Central memory CD8-positive, alpha-beta T cell (primary cell): ENCODE measurements at regions not wholly inside any gene's neighbourhood (a gene's known extent, or its start where the extent isn't known, plus 50 kb on each side); places are given as distances from the start of the nearest gene placed in this dataset.

ENCODE experiments used
- ATAC-seq: fragments of 150-1000 bp; cut with Tn5 transposase; replicated peaks from 2 replicates; pipeline ENCODE4 v1.10.0; 2022; ENCODE audit warnings: mild to moderate bottlenecking, moderate FRiP score, moderate number of reproducible peaks; ENCODE audit not compliant: poor library complexity, severe bottlenecking; ENCODE audit errors: extremely low read depth
- DNase-seq, 2 donors: peaks; one replicate each; pipeline ENCODE4 v3.0.0; 2021; ENCODE audit warnings: low spot score in 2 of 2
- H3K27ac Mint-ChIP-seq: one replicate; pipeline ENCODE4 v1.8.0; 2022; ENCODE audit warnings: low read depth, mild to moderate bottlenecking, moderate library complexity, mixed read lengths
- H3K27me3 Mint-ChIP-seq: one replicate; pipeline ENCODE4 v1.8.0; 2022; ENCODE audit warnings: mixed read lengths
- H3K36me3 Mint-ChIP-seq: one replicate; pipeline ENCODE4 v1.8.0; 2022; ENCODE audit warnings: mild to moderate bottlenecking, moderate library complexity, mixed read lengths; ENCODE audit not compliant: insufficient read depth
- H3K4me1 Mint-ChIP-seq: one replicate; pipeline ENCODE4 v1.8.0; 2022; ENCODE audit warnings: mixed read lengths
- H3K4me3 Mint-ChIP-seq: one replicate; pipeline ENCODE4 v1.8.0; 2022; ENCODE audit warnings: mild to moderate bottlenecking, moderate library complexity, mixed read lengths
- H3K9me3 Mint-ChIP-seq: one replicate; pipeline ENCODE4 v1.8.0; 2022; ENCODE audit warnings: mixed read lengths

DNA sequence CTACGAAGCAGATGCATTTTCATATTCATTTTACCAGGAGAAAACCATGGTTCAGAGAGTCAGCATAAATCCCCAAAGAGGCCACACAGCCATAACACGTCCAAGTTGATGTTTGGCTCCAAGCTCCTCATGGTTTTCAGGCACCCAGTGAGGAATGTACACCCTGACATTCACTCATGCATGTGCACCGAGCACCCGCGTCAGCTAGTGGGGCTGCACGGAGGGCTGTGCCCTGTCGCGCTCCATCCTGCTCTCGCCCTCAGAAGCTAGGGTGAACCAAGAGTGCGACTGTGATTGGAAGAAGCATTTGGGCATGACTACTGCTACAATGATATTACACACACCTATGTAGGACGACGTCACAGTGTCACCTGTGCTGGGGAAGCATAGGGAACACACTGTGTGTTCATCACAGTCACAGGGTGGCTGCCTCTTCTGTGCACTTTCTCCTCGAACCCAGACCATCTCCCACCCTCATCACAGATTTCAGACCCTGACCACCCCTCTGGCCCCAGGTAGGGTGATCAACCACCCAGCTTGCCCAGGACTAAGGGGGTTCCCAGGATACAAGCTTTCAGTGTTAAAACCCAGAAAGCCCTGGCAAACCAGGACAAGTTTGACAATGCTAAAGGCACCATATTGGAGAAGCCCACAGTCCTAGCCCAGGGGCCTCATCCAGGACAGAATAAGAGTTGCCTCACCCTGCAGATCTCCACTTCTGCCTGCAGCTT is 148.6 kb upstream of the ZNF507 start:
- H3K36me3 Mint-ChIP-seq, result no peaks in the 10 kb centered on the region
- H3K4me1 Mint-ChIP-seq, result peaks cover 10% of the 10 kb centered on the region
- no peak overlapping the region for H3K27ac Mint-ChIP-seq
- DNase-seq, result no peak
- H3K4me3 Mint-ChIP-seq, result no peak overlapping the region
- ATAC-seq, result no peak
- no peaks in the 10 kb centered on the region for H3K9me3 Mint-ChIP-seq
- peaks cover 34% of the 10 kb centered on the region for H3K27me3 Mint-ChIP-seq

GRCh38 chr19:32197896-32198882 is 147.2 kb upstream of the ZNF507 start:
- H3K9me3 Mint-ChIP-seq, result no peaks in the 10 kb centered on the region
- DNase-seq (no peak), ATAC-seq (no peak)
- peaks cover 14% of the 10 kb centered on the region for H3K4me1 Mint-ChIP-seq
- peaks cover 38% of the 10 kb centered on the region for H3K27me3 Mint-ChIP-seq
- no peak overlapping the region for H3K4me3 Mint-ChIP-seq
- no peaks in the 10 kb centered on the region for H3K36me3 Mint-ChIP-seq
- no peak overlapping the region for H3K27ac Mint-ChIP-seq

DNA sequence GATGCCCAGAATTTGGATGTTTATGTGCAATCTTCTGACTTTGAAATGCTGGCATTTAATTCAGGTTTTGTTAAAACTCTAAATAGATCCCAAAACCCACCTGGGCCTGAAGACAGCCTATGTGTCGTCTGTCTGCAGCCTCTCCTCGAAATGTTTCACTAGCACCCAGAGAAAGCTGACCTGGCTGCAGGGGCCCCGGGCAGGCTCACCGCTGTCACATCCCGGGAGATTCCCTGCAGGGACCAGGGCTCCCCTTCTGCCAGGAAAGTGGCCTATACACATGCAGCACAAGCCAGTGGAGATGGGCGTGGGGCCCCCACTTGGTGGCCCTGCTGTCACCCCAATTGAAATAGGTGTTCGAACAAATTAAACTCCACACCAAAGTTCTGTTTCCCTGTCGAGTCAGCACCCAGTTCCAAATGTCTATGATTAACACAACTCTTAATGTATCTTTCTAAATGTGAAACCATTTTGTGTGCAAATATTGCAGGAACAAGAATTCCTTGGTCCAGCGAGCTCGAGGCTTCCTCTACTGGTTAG is 145.8 kb upstream of the ZNF507 start:
- H3K27me3 Mint-ChIP-seq, result peaks cover 33% of the 10 kb centered on the region
- no peak overlapping the region for H3K4me3 Mint-ChIP-seq
- no peak for ATAC-seq
- H3K4me1 Mint-ChIP-seq, result peaks cover 14% of the 10 kb centered on the region
- no peaks in the 10 kb centered on the region for H3K9me3 Mint-ChIP-seq
- DNase-seq, result no peak
- H3K27ac Mint-ChIP-seq, result no peak overlapping the region
- H3K36me3 Mint-ChIP-seq, result no peaks in the 10 kb centered on the region

DNA sequence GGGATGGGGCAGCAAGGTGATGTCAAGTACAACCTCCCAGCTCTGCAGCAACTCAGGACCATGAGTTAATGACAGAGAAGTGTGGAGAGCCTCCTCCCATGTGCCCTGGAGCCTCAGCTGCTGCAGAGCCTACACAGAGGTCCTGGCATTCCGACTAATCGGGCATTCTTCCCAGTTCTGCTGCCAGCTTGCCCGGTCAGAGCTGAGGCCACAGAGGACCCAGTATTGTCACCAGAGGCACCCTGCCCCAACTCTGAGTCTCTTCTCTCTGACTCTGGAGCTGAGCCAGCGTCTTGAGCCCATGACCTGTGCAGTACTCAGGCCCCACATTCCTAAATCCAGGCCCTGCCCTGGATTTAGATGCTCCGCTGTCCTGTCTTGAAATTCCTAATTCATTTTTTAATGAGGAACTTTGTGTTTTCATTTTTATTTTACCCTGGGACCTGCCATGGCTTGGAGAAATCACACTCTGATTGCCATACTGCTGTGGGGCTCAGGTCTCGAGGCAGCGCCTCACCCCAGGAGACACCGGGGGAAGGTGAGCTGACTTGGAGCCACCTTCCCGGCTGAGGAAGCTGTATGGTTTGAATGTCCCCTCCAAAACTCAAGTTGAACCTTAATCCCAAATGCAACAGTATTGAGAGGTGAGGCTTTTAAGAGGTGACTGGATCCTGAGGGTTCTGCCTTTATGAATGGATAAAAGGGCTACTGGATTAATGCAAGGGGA is 144.9 kb upstream of the ZNF507 start:
- H3K4me3 Mint-ChIP-seq, result no peak overlapping the region
- peaks cover 28% of the 10 kb centered on the region for H3K27me3 Mint-ChIP-seq
- ATAC-seq (no peak), DNase-seq (no peak)
- H3K9me3 Mint-ChIP-seq, result no peaks in the 10 kb centered on the region
- no peaks in the 10 kb centered on the region for H3K36me3 Mint-ChIP-seq
- H3K4me1 Mint-ChIP-seq, result peaks cover 14% of the 10 kb centered on the region
- H3K27ac Mint-ChIP-seq, result no peak overlapping the region

GRCh38 chr19:32201211-32201610 is 144.2 kb upstream of the ZNF507 start:
- no peaks in the 10 kb centered on the region for H3K36me3 Mint-ChIP-seq
- ATAC-seq, result no peak
- peaks cover 28% of the 10 kb centered on the region for H3K27me3 Mint-ChIP-seq
- peaks cover 14% of the 10 kb centered on the region for H3K4me1 Mint-ChIP-seq
- H3K4me3 Mint-ChIP-seq, result no peak overlapping the region
- no peaks in the 10 kb centered on the region for H3K9me3 Mint-ChIP-seq
- DNase-seq, result no peak
- H3K27ac Mint-ChIP-seq, result no peak overlapping the region

DNA sequence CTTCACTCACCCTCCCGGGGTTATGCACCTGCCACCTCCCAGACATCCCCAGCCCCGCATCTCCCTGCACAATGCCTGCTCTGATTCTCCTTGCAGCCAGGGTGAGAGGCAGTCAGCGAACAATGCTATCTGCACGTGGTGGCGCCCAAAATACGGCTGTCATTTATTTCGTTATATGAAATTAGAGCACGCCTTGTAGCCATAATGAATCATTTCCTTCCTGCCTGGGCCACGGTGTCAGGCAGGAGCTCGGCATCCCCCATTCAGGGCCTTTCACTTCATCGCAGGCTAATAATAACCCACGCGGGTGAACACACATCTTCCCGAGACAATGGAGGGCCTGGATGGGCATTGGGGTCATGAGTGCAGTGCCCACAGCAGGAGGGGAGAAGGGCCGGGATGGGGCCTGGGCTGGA is 143.8 kb upstream of the ZNF507 start:
- H3K4me1 Mint-ChIP-seq, result peaks cover 14% of the 10 kb centered on the region
- H3K4me3 Mint-ChIP-seq, result peak overlapping the region; percentile 10
- DNase-seq, result no peak

DNA sequence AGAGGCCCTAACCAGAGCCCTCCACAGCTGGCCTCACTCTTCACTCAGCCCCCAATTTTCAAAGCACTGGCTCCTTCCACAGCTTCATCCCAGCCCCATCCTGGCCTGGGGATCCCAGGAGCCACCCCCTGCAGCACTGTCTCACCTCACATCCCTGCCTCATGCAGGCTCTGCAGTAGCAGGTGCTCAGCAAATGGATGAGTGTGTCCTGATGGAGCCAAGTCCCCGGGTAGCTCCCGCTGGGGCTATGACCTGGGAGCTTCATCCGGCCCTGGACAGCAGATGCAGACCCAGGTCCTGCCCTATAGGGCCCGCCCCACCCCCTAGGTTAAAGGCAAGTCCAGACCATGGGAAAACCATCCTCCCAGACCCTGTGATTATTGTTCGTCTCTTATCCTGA is 143.2 kb upstream of the ZNF507 start:
- DNase-seq, result no peak
- Mint-ChIP-seq H3K36me3 (no peaks in the 10 kb centered on the region), H3K27me3 (peaks cover 35% of the 10 kb centered on the region), H3K4me3 (no peak overlapping the region), H3K4me1 (peaks cover 14% of the 10 kb centered on the region), H3K27ac (no peak overlapping the region), H3K9me3 (no peaks in the 10 kb centered on the region)
- no peak for ATAC-seq

More for the DNA sequence above, 143.8 kb upstream of the ZNF507 start:
- peak; percentile 40 for ATAC-seq
- Mint-ChIP-seq H3K36me3 (no peaks in the 10 kb centered on the region), H3K27me3 (peaks cover 29% of the 10 kb centered on the region), H3K27ac (no peak overlapping the region), H3K9me3 (no peaks in the 10 kb centered on the region)

DNA sequence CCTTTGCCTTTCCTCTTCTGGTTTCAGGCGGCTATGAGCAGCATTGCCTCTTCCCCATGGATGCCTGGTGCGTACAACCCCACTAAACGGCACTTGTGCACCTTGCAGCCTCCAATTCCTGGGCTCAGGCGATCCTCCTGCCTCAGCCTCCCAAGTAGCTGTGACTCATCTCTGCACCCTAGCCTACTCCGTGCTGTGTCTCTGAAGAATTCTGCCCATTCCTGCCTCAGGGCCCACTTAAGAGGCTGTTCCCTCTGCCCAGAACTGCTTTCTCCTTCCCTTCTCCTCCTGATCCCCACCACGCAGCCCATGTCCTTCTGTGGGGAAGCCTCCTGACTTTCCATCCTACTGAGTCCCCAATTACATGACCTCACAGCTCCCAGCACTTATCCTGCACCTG is 142.2 kb upstream of the ZNF507 start:
- no peak overlapping the region for H3K27ac Mint-ChIP-seq
- H3K9me3 Mint-ChIP-seq, result no peaks in the 10 kb centered on the region
- peaks cover 44% of the 10 kb centered on the region for H3K27me3 Mint-ChIP-seq
- no peaks in the 10 kb centered on the region for H3K36me3 Mint-ChIP-seq
- peaks cover 14% of the 10 kb centered on the region for H3K4me1 Mint-ChIP-seq
- no peak overlapping the region for H3K4me3 Mint-ChIP-seq
- ATAC-seq, result no peak
- no peak for DNase-seq

GRCh38 chr19:32206065-32206464 is 139.3 kb upstream of the ZNF507 start:
- no peak for ATAC-seq

DNA sequence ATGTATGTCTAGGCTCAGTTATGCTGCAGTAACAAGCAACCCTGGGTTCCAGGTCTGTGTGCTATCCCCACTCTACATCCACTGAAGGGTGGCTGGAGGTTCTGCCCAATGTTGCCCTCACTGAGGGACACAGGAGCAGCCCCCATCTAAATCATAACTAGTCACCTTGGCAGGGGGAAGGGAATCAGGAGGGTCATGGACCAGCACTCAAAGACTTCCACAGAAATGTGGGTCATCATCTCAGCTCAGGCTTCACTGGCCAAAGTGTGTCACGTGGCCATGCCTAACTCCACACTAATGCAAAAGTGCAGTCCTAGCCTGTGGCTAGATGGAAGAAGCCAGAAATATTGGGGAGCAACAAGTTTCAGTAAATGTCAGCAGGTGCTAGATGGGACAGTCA is 137.3 kb upstream of the ZNF507 start:
- no peaks in the 10 kb centered on the region for H3K36me3 Mint-ChIP-seq
- no peak overlapping the region for H3K4me3 Mint-ChIP-seq
- H3K4me1 Mint-ChIP-seq, result no peaks in the 10 kb centered on the region
- H3K27ac Mint-ChIP-seq, result no peak overlapping the region
- H3K9me3 Mint-ChIP-seq, result peaks cover 18% of the 10 kb centered on the region
- no peak for ATAC-seq
- H3K27me3 Mint-ChIP-seq, result peaks cover 59% of the 10 kb centered on the region
- no peak for DNase-seq

More at GRCh38 chr19:32206065-32206464, 139.3 kb upstream of the ZNF507 start:
- peaks cover 12% of the 10 kb centered on the region for H3K4me1 Mint-ChIP-seq
- no peak for DNase-seq
- H3K27me3 Mint-ChIP-seq, result peaks cover 57% of the 10 kb centered on the region
- no peak overlapping the region for H3K27ac Mint-ChIP-seq
- no peaks in the 10 kb centered on the region for H3K36me3 Mint-ChIP-seq
- peaks cover 7% of the 10 kb centered on the region for H3K9me3 Mint-ChIP-seq
- H3K4me3 Mint-ChIP-seq, result no peak overlapping the region

DNA sequence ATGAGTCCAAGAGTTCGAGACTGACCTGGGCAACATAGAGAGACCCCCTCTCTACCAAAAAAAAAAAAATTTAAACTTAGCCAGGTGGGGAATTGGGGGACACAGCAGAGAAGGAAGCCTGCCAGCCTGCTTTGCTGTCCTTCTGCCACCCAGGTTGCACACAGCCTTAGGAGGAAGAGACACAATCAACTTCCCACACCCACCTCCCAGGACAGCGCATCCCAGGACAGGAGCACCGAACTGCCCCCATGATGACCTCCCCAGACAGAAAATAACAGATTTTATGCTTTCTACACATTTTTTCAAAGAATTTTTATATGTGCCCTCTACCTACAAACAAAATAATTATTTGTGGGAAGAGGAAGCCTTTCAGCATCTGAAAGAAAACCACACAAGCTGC is 126.0 kb upstream of the ZNF507 start:
- no peaks in the 10 kb centered on the region for H3K36me3 Mint-ChIP-seq
- DNase-seq (no peak), ATAC-seq (no peak)
- no peak overlapping the region for H3K27ac Mint-ChIP-seq
- H3K4me1 Mint-ChIP-seq, result peaks cover 1% of the 10 kb centered on the region
- no peak overlapping the region for H3K4me3 Mint-ChIP-seq
- H3K27me3 Mint-ChIP-seq, result peaks cover 70% of the 10 kb centered on the region
- no peaks in the 10 kb centered on the region for H3K9me3 Mint-ChIP-seq

- H3K27me3 Mint-ChIP-seq, result peaks cover 76% of the 10 kb centered on the region
- no peak for ATAC-seq
These were observed 125.4 kb upstream of the ZNF507 start for GRCh38 chr19:32219881-32220472.

More at GRCh38 chr19:32219881-32220472, 125.4 kb upstream of the ZNF507 start:
- DNase-seq, result no peak
- no peaks in the 10 kb centered on the region for H3K36me3 Mint-ChIP-seq
- H3K9me3 Mint-ChIP-seq, result no peaks in the 10 kb centered on the region
- no peak overlapping the region for H3K4me3 Mint-ChIP-seq
- H3K27ac Mint-ChIP-seq, result no peak overlapping the region
- H3K4me1 Mint-ChIP-seq, result peaks cover 6% of the 10 kb centered on the region
